Vagina (tissue), 2 donors: ENCODE measurements at regions not wholly inside any gene's neighbourhood (a gene's known extent, or its start where the extent isn't known, plus 50 kb on each side); places are given as distances from the start of the nearest gene placed in this dataset.

ENCODE experiments used
- CTCF ChIP-seq, 3 experiments: fragments of 450-650 bp in 2 of 3; fragments of 200-600 bp in 1 of 3; sonication (generic) in 1 of 3; IDR thresholded peaks; one replicate each; pipeline ENCODE4 v1.5.1; 2017 to 2019; ENCODE audit warnings: antibody characterized with exemption in 3 of 3, mild to moderate bottlenecking in 2 of 3, moderate library complexity in 2 of 3
- POLR2A ChIP-seq, 2 donors: fragments of 450-650 bp; IDR thresholded peaks; one replicate each; pipeline ENCODE4 v1.6.1; 2017; ENCODE audit warnings: antibody characterized with exemption in 2 of 2, mild to moderate bottlenecking in 2 of 2, moderate library complexity in 2 of 2

GRCh38 chr13:33445024-33445423, 159.5 kb upstream of the STARD13 start:
- TF ChIP-seq CTCF (IDR thresholded peaks at IDR 0.05) (no peak), POLR2A (IDR thresholded peaks at IDR 0.05) (no peak)
